H7 (cell line): ENCODE measurements at regions not wholly inside any gene's neighbourhood (a gene's known extent, or its start where the extent isn't known, plus 50 kb on each side); places are given as distances from the start of the nearest gene placed in this dataset.
A peak's percentile ranks its signal among the peaks of the same experiment; 100 is the strongest.
"Not testable (repeated sequence)": the region's sequence is repeated elsewhere in the genome, so short reads cannot be mapped to it uniquely, and the experiment has no call there.

ENCODE experiments used
- DNase-seq: peaks from one replicate; pipeline ENCODE4 v3.0.0; 2012
- H3K27me3 ChIP-seq: 2 replicates; pipeline ENCODE4 v1.6.0; 2011; ENCODE audit warnings: mild to moderate bottlenecking, low read length; ENCODE audit not compliant: control insufficient read depth, insufficient read depth
- H3K36me3 ChIP-seq: replicated peaks from 2 replicates; pipeline ENCODE4 v1.5.1; 2011; ENCODE audit warnings: low read length; ENCODE audit not compliant: control insufficient read depth, insufficient read depth
- H3K4me3 ChIP-seq: 2 replicates; pipeline ENCODE4 v1.5.1; 2011; ENCODE audit warnings: low read depth, mild to moderate bottlenecking, control low read depth, low read length, moderate library complexity; ENCODE audit not compliant: insufficient read depth

DNA sequence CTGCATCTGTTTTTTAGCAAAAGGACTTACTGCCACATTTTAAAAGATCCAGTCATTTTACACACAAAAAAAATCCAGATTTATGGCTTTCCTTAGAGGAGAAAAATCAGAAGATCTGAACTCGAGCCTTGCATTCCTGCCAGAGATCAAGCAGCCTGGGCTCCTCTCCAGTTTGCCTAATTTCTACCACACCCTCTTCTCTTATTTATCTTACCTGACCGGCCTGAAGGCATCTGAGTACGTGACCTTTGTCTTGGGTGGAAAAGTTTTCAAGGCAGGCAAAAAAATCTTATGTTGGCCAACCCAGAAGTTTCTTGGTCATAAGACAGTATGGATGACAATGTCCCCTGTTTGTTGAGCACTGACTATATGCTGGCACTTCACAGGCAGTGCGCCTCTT lies 60.3 kb downstream of the CHRD start:
- no peak for DNase-seq
- no peaks in the 10 kb centered on the region for H3K36me3 ChIP-seq
- H3K4me3 ChIP-seq: no peak overlapping the region
- H3K27me3 ChIP-seq: no peaks in the 10 kb centered on the region

DNA sequence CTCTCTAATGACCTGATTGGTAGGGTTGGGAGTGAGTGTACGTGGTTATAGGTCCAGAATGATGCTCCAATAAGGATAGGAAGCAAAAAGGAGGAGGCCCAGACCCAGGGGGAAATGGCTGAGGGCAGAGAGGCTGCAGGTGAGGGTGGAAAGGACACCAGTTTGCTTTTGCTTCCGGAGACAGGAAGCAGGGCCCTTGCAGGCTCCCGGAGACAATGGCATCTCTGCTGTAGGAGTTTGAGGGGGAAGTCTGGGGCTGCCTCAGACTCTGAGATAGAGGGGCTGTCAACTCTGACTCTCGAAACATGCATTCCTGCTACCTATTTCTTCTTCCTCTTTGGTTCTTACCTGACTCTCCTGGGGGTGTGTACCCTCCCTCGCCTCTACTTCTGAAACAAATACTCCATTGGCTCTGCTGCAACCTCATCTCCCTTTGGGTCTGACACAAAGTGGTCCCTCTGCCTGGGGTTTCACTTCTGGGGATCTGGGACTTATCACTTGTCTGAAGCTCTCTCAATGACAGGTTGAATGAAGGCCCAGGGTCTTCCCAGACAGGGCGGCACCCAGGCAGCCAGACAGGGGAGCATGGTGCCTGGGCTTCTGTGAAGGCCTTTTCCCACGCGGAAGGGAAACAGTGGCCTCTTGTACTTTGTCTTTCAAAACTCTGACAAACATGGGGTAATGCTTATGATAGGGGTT lies 61.5 kb downstream of the CHRD start:
- Histone ChIP-seq H3K36me3 (no peaks in the 10 kb centered on the region), H3K27me3 (no peaks in the 10 kb centered on the region), H3K4me3 (no peak overlapping the region)
- no peak for DNase-seq

DNA sequence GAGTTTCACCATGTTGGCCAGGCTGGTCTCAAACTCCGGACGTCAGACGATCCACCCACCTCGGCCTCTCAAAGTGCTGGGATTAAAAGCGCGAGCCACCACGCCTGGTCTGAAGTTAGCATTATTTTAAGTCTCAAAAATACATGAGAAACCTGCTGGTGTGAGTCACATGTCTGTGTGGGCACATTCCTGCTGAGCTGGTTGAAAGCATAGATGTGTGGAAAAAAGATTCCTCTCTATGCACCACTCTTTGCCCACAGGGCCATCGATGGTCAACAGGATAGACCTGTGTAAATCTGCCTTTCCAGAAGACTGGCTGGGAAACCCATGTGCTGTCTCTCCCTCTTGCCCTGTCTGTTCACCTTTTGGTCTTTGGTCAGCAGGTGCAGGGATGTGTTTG lies 63.5 kb downstream of the CHRD start:
- no peak overlapping the region for H3K4me3 ChIP-seq
- DNase-seq: no peak
- H3K27me3 ChIP-seq: no peaks in the 10 kb centered on the region
- no peaks in the 10 kb centered on the region for H3K36me3 ChIP-seq

DNA sequence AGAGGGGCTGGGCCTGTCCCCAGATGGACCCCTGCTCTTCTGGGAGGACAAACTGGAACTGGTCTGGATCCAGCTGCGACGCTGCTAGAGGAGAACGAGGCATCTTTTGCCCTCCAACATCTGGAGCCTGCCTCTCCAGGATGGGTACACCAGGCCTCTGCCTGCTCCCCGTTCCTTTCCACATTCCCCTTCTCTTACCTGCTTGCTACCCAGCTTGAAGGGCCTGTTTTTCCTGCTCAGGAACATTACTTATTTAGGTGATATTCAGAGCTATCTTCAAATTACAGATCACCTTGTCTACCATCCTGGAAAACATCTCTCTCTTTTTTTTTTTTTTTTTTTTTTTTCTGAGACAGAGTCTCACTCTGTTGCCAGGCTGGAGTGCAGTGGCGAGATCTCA lies 64.0 kb downstream of the CHRD start:
- H3K4me3 ChIP-seq: no peak overlapping the region
- H3K36me3 ChIP-seq: no peaks in the 10 kb centered on the region
- no peaks in the 10 kb centered on the region for H3K27me3 ChIP-seq
- no peak for DNase-seq

DNA sequence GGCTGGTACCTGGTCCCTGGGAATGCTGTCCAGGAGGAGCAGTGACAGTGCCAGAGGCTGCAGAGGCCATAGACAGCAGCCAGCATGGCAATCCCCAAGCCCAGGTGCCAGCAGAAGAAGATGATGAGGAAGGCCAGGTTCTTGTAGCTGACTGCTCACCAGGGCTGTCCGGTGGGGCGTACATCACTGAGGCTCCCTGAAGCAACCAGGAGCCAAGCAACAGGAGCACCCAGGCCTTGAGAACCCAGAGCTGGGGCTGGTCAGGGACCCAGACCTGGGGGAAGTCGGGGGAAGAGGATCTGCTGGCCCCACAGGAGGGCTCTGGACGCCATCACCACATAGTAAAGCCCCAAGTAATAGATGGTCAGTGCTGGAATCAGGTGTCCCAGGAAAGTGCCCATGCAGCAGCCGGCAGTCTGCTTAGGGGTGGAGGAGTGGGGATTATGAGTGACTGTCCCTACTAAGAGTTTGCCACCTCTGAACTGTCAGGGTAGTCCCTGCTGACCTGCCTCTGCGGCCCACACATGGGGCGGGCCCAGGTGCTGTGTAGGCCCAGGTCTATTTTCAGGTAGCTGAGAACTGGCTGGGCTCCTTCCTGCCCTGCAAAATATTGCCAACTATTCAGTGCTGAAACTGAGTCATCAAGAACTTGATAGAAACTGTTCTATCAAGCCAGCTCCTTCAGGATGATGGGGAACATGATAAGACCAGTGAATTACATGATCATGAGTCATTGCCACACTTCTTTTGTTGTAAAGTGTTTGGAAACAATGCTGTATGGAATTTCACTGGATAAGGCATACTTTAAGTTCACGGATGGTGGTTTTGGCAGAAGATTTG lies 68.7 kb downstream of the CHRD start:
- Histone ChIP-seq H3K36me3 (no peaks in the 10 kb centered on the region), H3K4me3 (no peak overlapping the region), H3K27me3 (no peaks in the 10 kb centered on the region)
- no peak for DNase-seq

DNA sequence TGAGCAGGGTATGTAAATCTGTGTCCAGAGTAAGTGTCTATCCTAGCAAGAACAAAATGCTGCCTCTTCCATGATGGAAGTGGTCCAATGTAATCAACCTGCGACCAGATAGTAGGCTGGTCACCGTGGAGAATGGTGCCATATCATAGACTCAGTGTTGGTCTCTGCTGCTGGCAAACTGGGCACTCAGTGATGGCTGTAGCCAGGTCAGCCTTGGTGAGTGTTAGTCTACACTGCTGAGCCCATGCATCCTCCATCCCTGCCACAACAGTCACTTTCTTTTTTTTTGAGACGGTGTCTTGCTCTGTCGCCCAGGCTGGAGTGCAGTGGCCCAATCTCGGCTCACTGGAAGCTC lies 69.3 kb downstream of the CHRD start:
- H3K27me3 ChIP-seq: no peaks in the 10 kb centered on the region
- H3K36me3 ChIP-seq: no peaks in the 10 kb centered on the region
- H3K4me3 ChIP-seq: no peak overlapping the region
- no peak for DNase-seq

DNA sequence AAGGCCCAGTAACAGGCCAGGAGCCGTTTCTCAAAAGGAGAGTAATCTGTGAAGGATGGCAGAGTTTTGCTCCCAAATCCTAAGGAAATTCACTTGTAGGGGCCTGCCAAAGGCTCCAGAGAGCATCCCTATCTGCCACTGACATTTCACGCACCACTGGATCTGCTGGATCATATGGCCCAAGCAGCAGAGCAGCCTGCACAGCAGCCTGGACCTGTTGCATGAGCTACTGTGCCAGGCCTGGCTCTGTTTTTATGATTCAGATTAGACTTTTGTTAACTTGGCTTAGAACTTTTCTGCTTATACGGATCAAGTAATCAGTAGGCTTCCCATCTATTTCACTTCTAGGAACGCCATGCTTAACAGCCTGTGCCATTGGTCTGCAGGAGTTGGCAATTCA lies 70.7 kb downstream of the CHRD start:
- no peaks in the 10 kb centered on the region for H3K27me3 ChIP-seq
- H3K36me3 ChIP-seq: no peaks in the 10 kb centered on the region
- H3K4me3 ChIP-seq: no peak overlapping the region
- no peak for DNase-seq

DNA sequence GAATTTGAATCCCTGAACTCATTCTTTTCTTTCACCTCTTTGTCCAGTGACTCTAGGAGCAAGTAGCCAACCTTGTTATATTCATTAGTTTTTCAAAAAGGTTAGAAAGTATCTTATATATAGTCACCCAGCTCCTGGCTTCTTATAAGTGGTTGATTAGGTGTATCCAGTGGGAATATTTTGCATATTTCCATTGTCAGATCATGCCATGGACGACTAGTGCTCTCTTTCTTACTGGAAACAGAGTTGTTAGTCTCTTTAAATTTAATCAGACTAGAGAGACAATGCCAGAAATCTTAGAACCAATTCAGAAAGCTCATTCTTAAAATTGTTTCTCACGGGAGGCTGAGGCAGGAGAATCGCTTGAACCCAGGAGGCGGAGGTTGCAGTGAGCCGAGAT lies 73.4 kb downstream of the CHRD start:
- H3K4me3 ChIP-seq: no peak overlapping the region
- no peaks in the 10 kb centered on the region for H3K36me3 ChIP-seq
- no peak for DNase-seq
- no peaks in the 10 kb centered on the region for H3K27me3 ChIP-seq

DNA sequence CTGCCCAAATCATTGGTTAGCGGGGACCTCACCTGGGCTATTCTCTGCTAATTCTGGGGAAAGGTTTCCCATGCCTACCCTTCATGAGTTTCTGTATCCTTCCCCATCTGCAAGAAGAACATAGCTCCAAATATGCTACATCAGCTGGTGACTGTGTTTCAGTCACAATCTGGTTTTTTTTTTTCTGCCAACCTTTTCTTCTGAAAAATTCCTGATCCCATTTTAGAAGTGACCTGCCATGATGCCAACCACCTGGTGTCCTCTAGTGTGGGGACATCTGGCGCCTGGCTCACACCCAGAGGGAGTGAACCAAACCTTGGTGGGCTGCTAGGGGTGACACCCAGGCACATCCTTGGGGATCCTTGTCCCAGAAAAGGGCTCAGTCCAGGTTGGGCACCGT lies 76.1 kb downstream of the CHRD start:
- DNase-seq: no peak
- Histone ChIP-seq H3K4me3 (no peak overlapping the region), H3K36me3 (no peaks in the 10 kb centered on the region), H3K27me3 (no peaks in the 10 kb centered on the region)

DNA sequence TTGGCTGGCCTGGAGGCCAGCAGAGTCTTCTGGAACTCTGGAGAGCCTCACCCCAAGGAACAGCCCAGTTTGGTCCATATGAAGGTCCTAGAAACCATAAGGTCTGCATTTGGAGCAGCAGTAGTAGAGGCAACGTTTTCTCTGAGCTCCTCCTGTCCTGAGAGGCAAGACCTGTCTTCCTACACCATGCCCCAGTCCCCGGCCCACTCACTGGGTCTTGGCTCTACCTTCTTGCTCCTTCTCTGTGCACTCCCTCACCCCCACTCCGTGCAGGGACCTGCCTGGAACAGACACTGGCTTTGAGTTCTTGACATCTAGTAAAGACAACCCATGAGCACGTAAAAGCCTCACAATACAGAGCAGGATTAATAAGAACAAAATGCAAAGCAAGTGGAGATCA lies 76.6 kb downstream of the CHRD start:
- H3K27me3 ChIP-seq: no peaks in the 10 kb centered on the region
- no peaks in the 10 kb centered on the region for H3K36me3 ChIP-seq
- H3K4me3 ChIP-seq: no peak overlapping the region
- no peak for DNase-seq

DNA sequence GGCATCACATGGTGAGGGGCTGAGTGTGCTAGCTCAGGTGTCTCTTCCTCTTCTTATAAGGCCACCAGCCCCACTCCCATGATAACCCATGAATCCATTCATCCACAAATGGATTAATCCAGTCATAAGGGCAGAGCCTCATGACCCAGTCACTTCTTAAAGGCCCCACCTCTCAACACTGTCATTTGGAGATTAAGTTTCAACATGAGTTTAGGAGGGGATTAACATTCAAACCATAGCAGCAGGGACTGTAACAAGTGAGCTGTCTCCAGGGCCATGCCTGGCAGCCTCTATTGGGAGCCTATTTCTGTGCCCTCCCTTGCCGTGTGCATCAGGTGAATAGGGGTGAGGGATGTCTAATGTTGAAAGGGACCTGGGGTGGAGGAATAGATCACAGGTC lies 77.5 kb downstream of the CHRD start:
- Histone ChIP-seq H3K36me3 (no peaks in the 10 kb centered on the region), H3K4me3 (no peak overlapping the region), H3K27me3 (no peaks in the 10 kb centered on the region)
- no peak for DNase-seq

DNA sequence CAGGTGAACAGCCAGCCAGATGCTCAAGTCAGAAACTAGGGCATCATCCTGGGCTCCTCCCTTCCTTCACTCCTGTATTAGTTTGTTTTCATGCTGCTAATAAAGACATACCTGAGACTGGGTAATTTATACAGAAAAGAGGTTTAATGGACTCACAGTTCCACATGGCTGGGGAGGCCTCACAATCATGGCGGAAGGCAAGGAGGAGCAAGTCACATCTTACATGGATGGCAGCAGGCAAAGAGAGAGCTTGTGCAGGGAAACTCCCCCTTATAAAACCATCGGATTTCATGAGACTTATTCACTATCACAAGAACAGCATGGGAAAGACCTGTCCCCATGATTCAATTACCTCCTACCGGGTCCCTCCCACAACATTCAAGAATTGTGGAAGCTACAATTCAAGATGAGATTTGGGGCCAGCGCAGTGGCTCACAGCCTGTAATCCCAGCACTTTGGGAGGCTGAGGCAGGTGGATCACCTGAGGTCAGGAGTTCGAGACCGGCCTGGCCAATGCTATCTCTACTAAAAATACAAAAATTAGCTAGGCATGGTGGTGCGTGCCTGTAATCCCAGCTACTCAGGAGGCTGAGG lies 78.0 kb downstream of the CHRD start:
- H3K27me3 ChIP-seq, H3K36me3 ChIP-seq, DNase-seq, H3K4me3 ChIP-seq: not testable (repeated sequence)

DNA sequence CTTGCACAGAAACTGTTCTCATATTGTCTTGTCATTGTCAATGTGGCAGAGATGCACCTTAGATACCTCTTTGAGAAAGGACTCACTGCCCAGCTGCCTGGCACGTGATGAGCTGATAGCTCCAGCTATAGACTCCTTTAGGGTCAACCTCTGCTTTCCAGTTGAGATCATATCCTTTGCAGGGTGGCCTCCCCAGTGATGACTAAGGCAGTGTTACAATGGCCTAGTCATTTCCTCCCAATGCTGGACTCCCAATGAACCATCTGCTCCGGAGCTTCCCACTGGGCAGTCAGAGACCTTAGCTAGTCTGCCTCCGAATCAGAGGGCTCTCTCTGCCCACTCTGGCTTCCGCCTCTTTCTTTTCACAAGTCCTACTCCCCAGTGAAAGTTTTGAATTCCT lies 79.5 kb downstream of the CHRD start:
- no peak for DNase-seq
- Histone ChIP-seq H3K4me3 (no peak overlapping the region), H3K27me3 (no peaks in the 10 kb centered on the region)

DNA sequence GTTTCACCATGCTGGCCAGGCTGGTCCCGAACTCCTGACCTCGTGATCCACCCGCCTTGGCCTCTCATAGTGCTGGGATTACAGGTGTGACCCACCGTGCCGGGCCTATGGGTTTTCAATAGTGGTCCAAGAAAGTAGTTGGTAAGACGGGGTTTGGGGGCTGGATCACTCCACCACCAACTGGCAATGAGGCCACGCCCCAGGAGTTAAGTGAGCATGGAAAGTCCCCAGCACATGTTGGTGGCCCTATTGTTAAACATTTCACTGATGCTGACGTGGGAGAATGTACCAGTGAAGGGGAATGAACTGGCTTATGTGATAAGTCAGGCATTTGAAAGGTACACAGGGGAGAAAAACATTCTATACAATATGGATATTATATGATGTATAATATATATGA lies 80.4 kb downstream of the CHRD start:
- Histone ChIP-seq H3K27me3 (no peaks in the 10 kb centered on the region), H3K36me3 (no peaks in the 10 kb centered on the region)
- DNase-seq: peak; percentile 7

More for the DNA sequence above, 79.5 kb downstream of the CHRD start:
- H3K36me3 ChIP-seq: no peaks in the 10 kb centered on the region

DNA sequence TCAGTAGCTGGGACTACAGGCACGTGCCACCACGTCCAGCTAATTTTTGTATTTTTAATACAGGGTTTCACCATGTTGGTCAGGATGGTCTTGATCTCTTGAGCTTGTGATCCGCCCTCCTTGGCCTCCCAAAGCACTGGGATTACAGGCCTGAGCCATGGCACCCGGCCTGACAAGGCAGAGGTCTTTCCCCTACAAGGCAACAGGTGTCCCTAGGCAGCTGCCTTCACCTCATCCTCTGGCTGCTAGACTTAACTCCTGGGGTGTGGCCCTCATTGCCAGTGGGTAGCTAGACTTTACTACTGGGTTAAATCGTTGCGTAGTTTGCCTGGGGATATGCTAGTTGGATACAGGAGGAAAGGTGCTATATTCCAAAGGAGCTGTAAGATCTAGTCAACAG lies 81.4 kb downstream of the CHRD start:
- no peak overlapping the region for H3K4me3 ChIP-seq
- DNase-seq: no peak
- H3K36me3 ChIP-seq: no peaks in the 10 kb centered on the region
- no peaks in the 10 kb centered on the region for H3K27me3 ChIP-seq

More for the DNA sequence above, 80.4 kb downstream of the CHRD start:
- H3K4me3 ChIP-seq: no peak overlapping the region
